Spleen (tissue), 7 donors: ENCODE measurements at regions not wholly inside any gene's neighbourhood (a gene's known extent, or its start where the extent isn't known, plus 50 kb on each side); places are given as distances from the start of the nearest gene placed in this dataset.

Experiments used
- POLR2A ChIP-seq, 3 donors: fragments of 450-650 bp; IDR thresholded peaks; one replicate each; pipeline ENCODE4 v1.5.1; 2017; ENCODE audit warnings: antibody characterized with exemption in 3 of 3, mild to moderate bottlenecking in 1 of 3
- POLR2AphosphoS5 ChIP-seq, 3 donors: sonication (generic); formaldehyde crosslinking; IDR thresholded peaks; one replicate each; pipeline ENCODE4 v1.5.1; 2017; ENCODE audit warnings: antibody characterized with exemption in 3 of 3
- TF ChIP-seq, protein P1 (sequence below), 11 experiments: fragments of 200-600 bp in 7 of 11; fragments of 450-650 bp in 4 of 11; sonication (generic) in 4 of 11; IDR thresholded peaks in 8 of 11; conservative IDR thresholded peaks in 3 of 11; 1 replicate in 7 of 11; 2 replicates in 4 of 11; pipeline versions ENCODE4 v1.4.0 to v1.8.0; 2016 to 2021; ENCODE audit warnings: antibody characterized with exemption in 11 of 11, inconsistent platforms in 4 of 11, mild to moderate bottlenecking in 1 of 11
- donor health status: DM: no; HTN: no; CAD: no; lungs with moderate emphysema.
- donor health status: DM: no; HTN: no; CAD: no.
- donor health status: DM: no; HTN: no; CAD: no.

DNA sequence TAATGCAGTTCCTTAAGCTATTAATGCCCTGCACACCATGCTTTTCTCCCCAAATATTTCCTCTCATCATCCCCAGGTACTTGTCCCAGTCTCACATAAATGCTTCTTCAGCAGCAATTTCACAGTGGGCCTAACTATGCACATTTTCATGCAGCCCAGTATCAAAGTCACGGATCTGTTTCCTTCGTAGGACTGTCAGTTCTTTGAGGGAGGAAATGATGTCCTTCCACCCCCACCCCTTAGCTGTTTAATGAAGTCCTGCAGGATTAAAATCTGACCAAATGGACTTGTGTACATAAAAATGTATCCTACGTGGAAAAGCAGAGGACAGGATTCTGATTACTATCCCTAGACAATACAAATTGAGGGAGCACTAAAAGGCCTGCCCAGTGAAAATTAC lies 68.6 kb upstream of the ARGLU1 start:
- TF ChIP-seq POLR2A (IDR thresholded peaks at IDR 0.05) (no peak), POLR2AphosphoS5 (IDR thresholded peaks at IDR 0.05) (no peak)
- TF ChIP-seq, protein P1, sequence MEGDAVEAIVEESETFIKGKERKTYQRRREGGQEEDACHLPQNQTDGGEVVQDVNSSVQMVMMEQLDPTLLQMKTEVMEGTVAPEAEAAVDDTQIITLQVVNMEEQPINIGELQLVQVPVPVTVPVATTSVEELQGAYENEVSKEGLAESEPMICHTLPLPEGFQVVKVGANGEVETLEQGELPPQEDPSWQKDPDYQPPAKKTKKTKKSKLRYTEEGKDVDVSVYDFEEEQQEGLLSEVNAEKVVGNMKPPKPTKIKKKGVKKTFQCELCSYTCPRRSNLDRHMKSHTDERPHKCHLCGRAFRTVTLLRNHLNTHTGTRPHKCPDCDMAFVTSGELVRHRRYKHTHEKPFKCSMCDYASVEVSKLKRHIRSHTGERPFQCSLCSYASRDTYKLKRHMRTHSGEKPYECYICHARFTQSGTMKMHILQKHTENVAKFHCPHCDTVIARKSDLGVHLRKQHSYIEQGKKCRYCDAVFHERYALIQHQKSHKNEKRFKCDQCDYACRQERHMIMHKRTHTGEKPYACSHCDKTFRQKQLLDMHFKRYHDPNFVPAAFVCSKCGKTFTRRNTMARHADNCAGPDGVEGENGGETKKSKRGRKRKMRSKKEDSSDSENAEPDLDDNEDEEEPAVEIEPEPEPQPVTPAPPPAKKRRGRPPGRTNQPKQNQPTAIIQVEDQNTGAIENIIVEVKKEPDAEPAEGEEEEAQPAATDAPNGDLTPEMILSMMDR (IDR thresholded peaks at IDR 0.05 in 8 of 11, conservative IDR thresholded peaks at IDR 0.05 in 3 of 11) = no peak
